HepG2 (cell line): ENCODE measurements at regions not wholly inside any gene's neighbourhood (a gene's known extent, or its start where the extent isn't known, plus 50 kb on each side); places are given as distances from the start of the nearest gene placed in this dataset.

Experiments used
- ATAC-seq: fragments of 200-7000 bp; cut with Tn5 transposase; 3 replicates; pipeline ENCODE4 v1.9.1; 2020; ENCODE audit warnings: mild to moderate bottlenecking, moderate library complexity
- BruUV-seq: library from RNA; stranded (reverse); fragments of 400-500 nt; replicated peaks from 2 replicates; lab custom pipeline; 2021; lab: Mats Ljungman, UMichigan
- CTCF ChIA-PET: fragments of 300-600 bp; formaldehyde crosslinking; extraction: SDS; loops from one replicate; lab custom pipeline; 2021; ENCODE audit warnings: low total read pairs, inconsistent platforms, low intra/inter-chr PET ratio; lab: Yijun Ruan, JAX
- POLR2A ChIA-PET: fragments of 350-600 bp; sonication (Branson Sonifier 250); formaldehyde crosslinking; loops from one replicate; lab custom pipeline; 2020; ENCODE audit warnings: antibody characterized with exemption, inconsistent platforms; lab: Yijun Ruan, JAX
- DNase-seq: peaks from one replicate; pipeline ENCODE4 v3.0.0-alpha.2; 2015; ENCODE audit warnings: low spot score
- FAIRE-seq: peaks from 3 replicates; lab custom pipeline; 2011; peaks lifted over from hg19 to GRCh38; lab: Jason Lieb, UNC
- H2AFZ ChIP-seq: one replicate; pipeline ENCODE4 v1.6.1; 2011; ENCODE audit warnings: low read length, inconsistent platforms
- H3K27ac ChIP-seq: fragments of 300-600 bp; 3 replicates; pipeline ENCODE4 v1.8.0; 2011; ENCODE audit warnings: mixed run types, mild to moderate bottlenecking, mixed read lengths, low read length, inconsistent platforms; ENCODE audit not compliant: insufficient read depth; ENCODE audit errors: extremely low read length
- H3K27me3 ChIP-seq, 2 experiments: fragments of 200-600 bp in 1 of 2; 2 replicates in 1 of 2; 3 replicates in 1 of 2; pipeline versions ENCODE4 v1.6.0 to v1.8.0; 2011; ENCODE audit warnings: low read length in 2 of 2, mild to moderate bottlenecking in 2 of 2, moderate library complexity in 2 of 2, inconsistent platforms in 1 of 2; ENCODE audit not compliant: insufficient read depth in 2 of 2, control insufficient read depth in 1 of 2
- H3K36me3 ChIP-seq, 2 experiments: fragments of 200-600 bp in 1 of 2; replicated peaks in 1 of 2; 2 replicates in 1 of 2; 3 replicates in 1 of 2; pipeline versions ENCODE4 v1.5.1 to v1.8.0; 2011; ENCODE audit warnings: low read length in 2 of 2, inconsistent platforms in 1 of 2; ENCODE audit not compliant: insufficient read depth in 2 of 2, control insufficient read depth in 1 of 2
- H3K4me1 ChIP-seq: 2 replicates; pipeline ENCODE4 v1.5.1; 2012; ENCODE audit warnings: low read length, inconsistent platforms; ENCODE audit not compliant: insufficient read depth
- H3K4me2 ChIP-seq: 2 replicates; pipeline ENCODE4 v1.6.0; 2011; ENCODE audit warnings: low read depth, low read length, inconsistent platforms
- H3K4me3 ChIP-seq, 3 experiments: fragments of 200-600 bp in 1 of 3; sonication (generic), shearing (Covaris generic) in 1 of 3; replicated peaks in 1 of 3; 2 replicates each; pipeline ENCODE4 v1.5.1; 2011 to 2016; ENCODE audit warnings: low read length in 3 of 3, inconsistent platforms in 2 of 3, low read depth in 2 of 3, mild to moderate bottlenecking in 2 of 3, control low read depth in 1 of 3, mixed read lengths in 1 of 3; ENCODE audit not compliant: insufficient read depth in 1 of 3
- H3K79me2 ChIP-seq: one replicate; pipeline ENCODE4 v1.6.1; 2011; ENCODE audit warnings: low read length, inconsistent platforms; ENCODE audit not compliant: insufficient read depth
- H3K9ac ChIP-seq: 2 replicates; pipeline ENCODE4 v1.6.0; 2011; ENCODE audit warnings: mild to moderate bottlenecking, low read depth, low read length, inconsistent platforms; ENCODE audit not compliant: insufficient read depth
- H3K9me3 ChIP-seq: 2 replicates; pipeline ENCODE4 v1.5.1; 2012; ENCODE audit warnings: mild to moderate bottlenecking, low read length
- H4K20me1 ChIP-seq: 2 replicates; pipeline ENCODE4 v1.6.0; 2011; ENCODE audit warnings: inconsistent platforms, mild to moderate bottlenecking, low read length, moderate library complexity; ENCODE audit not compliant: insufficient read depth
- CEBPB ChIP-seq: IDR thresholded peaks from 2 replicates; pipeline ENCODE4 v1.6.1; 2011; ENCODE audit warnings: low read depth, low read length, improper control_type of control experiment, borderline replicate concordance
- HNF4A ChIP-seq: sonication (generic); formaldehyde crosslinking; IDR thresholded peaks from 2 replicates; pipeline ENCODE4 v1.4.0; 2020; ENCODE audit warnings: missing genetic modification reagents
- TERF1 ChIP-seq: sonication (generic); formaldehyde crosslinking; IDR thresholded peaks from 2 replicates; pipeline ENCODE4 v1.8.0; 2022; ENCODE audit warnings: mild to moderate bottlenecking, missing genetic modification reagents, moderate library complexity
- ZBTB4 ChIP-seq: sonication (generic); formaldehyde crosslinking; IDR thresholded peaks from 2 replicates; pipeline ENCODE4 v1.4.0; 2020; ENCODE audit warnings: missing genetic modification reagents, mild to moderate bottlenecking, borderline replicate concordance
- ZNF333 ChIP-seq: sonication (generic); formaldehyde crosslinking; IDR thresholded peaks from 2 replicates; pipeline ENCODE4 v1.4.0; 2020; ENCODE audit warnings: mild to moderate bottlenecking, missing genetic modification reagents, borderline replicate concordance
- ZNF747 ChIP-seq: sonication (generic); formaldehyde crosslinking; IDR thresholded peaks from 2 replicates; pipeline ENCODE4 v1.8.1; 2023; ENCODE audit warnings: missing genetic modification reagents, mild to moderate bottlenecking, borderline replicate concordance
- ZNF770 ChIP-seq: sonication (generic); formaldehyde crosslinking; IDR thresholded peaks from 2 replicates; pipeline ENCODE4 v1.5.0; 2020; ENCODE audit warnings: mild to moderate bottlenecking, missing genetic modification reagents
- WGBS: methylation state at CpG from one replicate; pipeline ENCODE4 v1.1.6; 2017; ENCODE audit warnings: low lambda C conversion rate; 5-methylcytosine and 5-hydroxymethylcytosine counted together
- in situ Hi-C: cut with HindIII; loops from 2 replicates; pipeline ENCODE4 v1.10.0; 2017; ENCODE audit warnings: low pct_unique_long_range_greater_than_20kb; ENCODE audit not compliant: extremely low pct_ligation_motif_present
- intact Hi-C: fragments of 100-400 bp; cut with micrococcal nuclease; formaldehyde crosslinking; loops from one replicate; pipeline ENCODE4 v1.10.0; 2022; ENCODE audit not compliant: unreplicated experiment

GRCh38 chr20:40571639-40572038 is 117.4 kb downstream of the MAFB start:
- ChIA-PET POLR2A (no interaction called here), CTCF (no interaction called here)
- Histone ChIP-seq H3K4me2 (no peak overlapping the region), H3K4me3 (no peak overlapping the region), H4K20me1 (no peaks in the 10 kb centered on the region), H3K79me2 (no peaks in the 10 kb centered on the region), H3K27me3 (no peaks in the 10 kb centered on the region), H3K4me1 (no peaks in the 10 kb centered on the region), H3K9me3 (no peaks in the 10 kb centered on the region), H3K36me3 (no peaks in the 10 kb centered on the region), H2AFZ (no peak overlapping the region), H3K9ac (no peak overlapping the region), H3K27ac (no peak overlapping the region)
- peak; percentile 74; the same call in 1 of the 2 replicates for TF ChIP-seq CEBPB
- TF ChIP-seq TERF1 (CRISPR knock-in tag) = no peak
- no peak for TF ChIP-seq ZNF770 (CRISPR knock-in tag)
- TF ChIP-seq ZNF333 (CRISPR knock-in tag) = no peak
- peak; percentile 42; the same call in 1 of the 2 replicates for TF ChIP-seq HNF4A (CRISPR knock-in tag)
- TF ChIP-seq ZBTB4 (CRISPR knock-in tag) = no peak
- TF ChIP-seq ZNF747 = no peak
- in situ Hi-C loops = no loop called here
- no peak for DNase-seq
- no TSS peak for BruUV-seq
- FAIRE-seq = no peak
- ATAC-seq = no peak
- intact Hi-C loops = no loop called here
- 85% methylated on average over 1 of the region's 1 CpG for WGBS
